ELF-1 (cell line): ENCODE measurements at regions not wholly inside any gene's neighbourhood (a gene's known extent, or its start where the extent isn't known, plus 50 kb on each side); places are given as distances from the start of the nearest gene placed in this dataset.

Experiments
- DNase-seq: peaks from one replicate; pipeline ENCODE4 v3.0.0-alpha.2; 2016; ENCODE audit warnings: low read depth, low spot score

- no peak for DNase-seq
Observed at GRCh38 chrX:130974323-130974722, 71.3 kb upstream of the ENOX2 start.

GRCh38 chrX:130975947-130976346 is 72.9 kb upstream of the ENOX2 start:
- peak; percentile 9 for DNase-seq

GRCh38 chrX:130981836-130982235 is 76.3 kb upstream of the ARHGAP36 start:
- DNase-seq: no peak

GRCh38 chrX:130984782-130985181 is 73.4 kb upstream of the ARHGAP36 start:
- DNase-seq: peak; percentile 6

- no peak for DNase-seq
Observed at GRCh38 chrX:130987241-130987640, 70.9 kb upstream of the ARHGAP36 start.

- DNase-seq: no peak
Observed at GRCh38 chrX:130990723-130991122, 67.4 kb upstream of the ARHGAP36 start.

GRCh38 chrX:130994671-130995070 is 63.5 kb upstream of the ARHGAP36 start:
- peak; percentile 14 for DNase-seq

- DNase-seq: no peak
Observed at GRCh38 chrX:130995439-130995838, 62.7 kb upstream of the ARHGAP36 start.

- no peak for DNase-seq
Observed at GRCh38 chrX:130997314-130997713, 60.8 kb upstream of the ARHGAP36 start.

GRCh38 chrX:130999360-130999759 is 58.8 kb upstream of the ARHGAP36 start:
- DNase-seq: no peak
